Activated CD8-positive, alpha-beta memory T cell treated with anti-CD3 and anti-CD28 coated beads, Interleukin-2, amount 10 ng/mL, durations not matched to agents 7 days and 5 days (primary cell): ENCODE measurements at regions not wholly inside any gene's neighbourhood (a gene's known extent, or its start where the extent isn't known, plus 50 kb on each side); places are given as distances from the start of the nearest gene placed in this dataset.
"Not testable (repeated sequence)": the region's sequence is repeated elsewhere in the genome, so short reads cannot be mapped to it uniquely, and the experiment has no call there.

Experiments
- ATAC-seq: fragments of 150-1000 bp; cut with Tn5 transposase; one replicate; pipeline ENCODE4 v1.10.0; 2021; ENCODE audit warnings: moderate library complexity
- CTCF ChIA-PET: fragments of 350-600 bp; sonication (Branson Sonifier 250); formaldehyde crosslinking; loops from one replicate; lab custom pipeline; 2021; ENCODE audit warnings: antibody characterized with exemption; lab: Charles Lee
- DNase-seq: peaks from one replicate; pipeline ENCODE4 v3.0.0-alpha.2; 2020
- H3K27ac Mint-ChIP-seq: one replicate; pipeline ENCODE4 v1.8.0; 2021; ENCODE audit warnings: mild to moderate bottlenecking, mixed read lengths
- H3K27me3 Mint-ChIP-seq: one replicate; pipeline ENCODE4 v1.8.0; 2021; ENCODE audit warnings: mixed read lengths
- H3K36me3 Mint-ChIP-seq: one replicate; pipeline ENCODE4 v1.8.0; 2021; ENCODE audit warnings: mild to moderate bottlenecking, mixed read lengths
- H3K4me1 Mint-ChIP-seq: one replicate; pipeline ENCODE4 v1.8.0; 2021; ENCODE audit warnings: mixed read lengths
- H3K4me3 Mint-ChIP-seq: one replicate; pipeline ENCODE4 v1.8.0; 2021; ENCODE audit warnings: mild to moderate bottlenecking, moderate library complexity, mixed read lengths
- H3K9me3 Mint-ChIP-seq: one replicate; pipeline ENCODE4 v1.8.0; 2022; ENCODE audit warnings: low read depth, mixed read lengths

DNA sequence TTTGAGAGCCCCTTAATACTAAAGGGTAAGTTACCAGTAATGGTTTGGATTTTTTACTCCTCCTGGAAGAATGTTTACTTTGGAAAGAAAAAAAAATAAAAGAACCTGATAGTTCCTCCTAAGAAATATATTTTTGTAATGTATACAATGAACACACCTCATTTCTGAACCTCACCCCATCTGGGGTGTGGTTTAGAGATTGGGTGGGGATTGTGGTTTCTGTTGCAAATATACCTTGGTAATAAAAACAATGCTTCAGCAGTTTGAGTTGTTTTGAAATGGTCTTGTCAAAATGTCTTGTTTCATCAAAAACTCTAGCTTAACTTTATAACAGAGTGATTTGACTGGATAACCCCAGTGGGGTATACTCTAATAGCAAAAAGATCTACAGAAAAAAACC lies 448.9 kb upstream of the MEIS1 start:
- H3K27ac Mint-ChIP-seq, result no peak overlapping the region
- H3K36me3 Mint-ChIP-seq, result no peaks in the 10 kb centered on the region
- CTCF ChIA-PET, result no interaction called here
- no peak overlapping the region for H3K4me3 Mint-ChIP-seq
- no peak for DNase-seq
- H3K9me3 Mint-ChIP-seq, result no peaks in the 10 kb centered on the region
- no peaks in the 10 kb centered on the region for H3K4me1 Mint-ChIP-seq
- ATAC-seq, result no peak
- no peaks in the 10 kb centered on the region for H3K27me3 Mint-ChIP-seq

DNA sequence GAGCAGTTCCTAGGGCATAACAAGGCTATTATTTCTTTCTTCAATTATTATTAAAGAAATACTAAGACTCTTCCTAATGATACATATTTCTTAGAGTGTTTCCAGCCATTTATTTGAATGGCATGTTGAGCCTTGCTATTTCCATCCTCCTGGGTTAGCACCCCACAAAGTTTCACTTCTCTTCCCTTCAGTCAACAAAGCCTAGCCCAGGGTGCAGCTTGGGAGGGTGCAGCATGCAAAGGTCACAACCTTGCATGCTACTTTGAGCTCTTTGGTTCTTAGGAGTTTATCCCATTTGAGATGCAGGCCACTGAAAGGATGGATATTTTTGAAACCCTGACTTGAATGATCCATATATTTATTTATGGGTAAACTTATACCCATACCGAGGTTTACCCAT lies 454.4 kb upstream of the MEIS1 start:
- Mint-ChIP-seq H3K4me3 (no peak overlapping the region), H3K27ac (no peak overlapping the region), H3K36me3 (no peaks in the 10 kb centered on the region), H3K9me3 (no peaks in the 10 kb centered on the region), H3K4me1 (no peaks in the 10 kb centered on the region), H3K27me3 (no peaks in the 10 kb centered on the region)
- ATAC-seq, result no peak
- CTCF ChIA-PET, result no interaction called here
- no peak for DNase-seq

DNA sequence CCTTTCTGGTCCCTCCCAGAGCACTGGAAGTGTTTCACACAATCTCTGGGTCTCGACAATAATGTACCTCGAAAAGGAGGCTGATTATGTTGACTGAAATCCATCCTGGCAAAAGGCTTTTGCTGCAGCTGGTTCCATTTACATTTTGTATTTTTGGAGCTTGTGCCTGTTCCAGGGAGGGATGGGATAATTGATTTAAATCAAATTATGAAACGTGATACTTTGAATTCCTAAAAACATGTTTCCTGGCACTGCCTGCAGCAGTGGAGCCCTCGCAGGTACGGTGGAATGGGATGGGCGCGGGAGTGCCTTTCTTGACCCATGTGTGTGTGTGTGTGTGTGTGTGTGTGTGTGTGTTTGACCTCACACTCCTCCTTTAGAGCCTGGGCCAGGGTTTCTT lies 455.5 kb upstream of the MEIS1 start:
- Mint-ChIP-seq H3K27me3 (no peaks in the 10 kb centered on the region), H3K27ac (no peak overlapping the region), H3K4me1 (no peaks in the 10 kb centered on the region), H3K4me3 (no peak overlapping the region), H3K36me3 (no peaks in the 10 kb centered on the region), H3K9me3 (no peaks in the 10 kb centered on the region)
- CTCF ChIA-PET, result no interaction called here
- no peak for ATAC-seq
- DNase-seq, result no peak

DNA sequence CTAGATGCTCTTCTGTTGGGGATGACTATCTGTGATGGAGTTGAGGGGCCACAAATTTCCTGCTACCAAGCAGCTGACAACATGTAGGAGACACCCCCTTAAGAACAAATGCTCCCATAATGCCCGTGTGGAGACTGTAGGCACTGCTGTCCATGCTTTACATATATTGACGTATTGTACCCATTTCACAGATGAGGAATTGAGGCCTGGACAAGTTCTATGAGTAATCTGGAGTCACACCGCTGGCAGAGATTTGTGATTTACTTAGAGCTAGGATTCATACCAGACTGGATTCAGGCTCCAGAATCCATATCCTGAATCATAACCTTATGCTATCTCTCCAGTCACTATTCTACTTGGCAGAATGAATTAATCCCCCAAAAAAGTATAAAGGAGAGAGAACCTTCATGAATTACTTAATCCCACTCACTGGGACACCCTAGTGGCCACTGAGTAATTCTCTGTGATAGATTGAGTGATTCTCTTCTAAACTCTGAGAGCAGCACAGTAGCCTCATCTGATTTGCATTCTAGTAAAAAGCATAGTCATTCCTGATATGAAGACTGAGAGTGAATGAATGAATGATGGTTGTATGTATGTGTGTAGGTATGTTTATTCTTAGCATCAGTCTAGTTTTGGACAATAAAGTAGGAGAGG lies 460.7 kb upstream of the MEIS1 start:
- ATAC-seq (no peak), DNase-seq (no peak)
- Mint-ChIP-seq H3K4me1 (no peaks in the 10 kb centered on the region), H3K4me3 (no peak overlapping the region), H3K27ac (no peak overlapping the region), H3K36me3 (no peaks in the 10 kb centered on the region), H3K9me3 (no peaks in the 10 kb centered on the region), H3K27me3 (no peaks in the 10 kb centered on the region)
- CTCF ChIA-PET, result no interaction called here

DNA sequence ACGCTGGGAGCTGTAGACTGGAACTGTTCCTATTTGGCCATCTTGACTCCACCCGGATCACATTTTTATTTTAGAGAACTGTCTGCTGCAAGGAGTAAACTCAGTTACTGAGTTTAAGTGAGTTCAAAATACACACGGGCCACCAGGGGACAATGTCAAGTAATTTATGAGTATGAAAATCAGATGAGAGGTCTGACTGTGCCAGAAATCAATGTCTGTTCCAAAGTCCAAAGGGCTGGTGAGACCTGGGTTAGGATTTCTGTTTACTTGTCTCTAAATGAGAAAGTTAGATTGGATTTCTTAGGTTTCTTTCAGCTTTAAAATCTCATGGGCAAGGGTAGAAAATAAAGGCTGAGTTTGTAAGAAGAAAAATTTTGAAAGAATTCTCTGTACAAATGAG lies 465.8 kb upstream of the MEIS1 start:
- no peak overlapping the region for H3K4me3 Mint-ChIP-seq
- no peaks in the 10 kb centered on the region for H3K27me3 Mint-ChIP-seq
- H3K27ac Mint-ChIP-seq, result no peak overlapping the region
- H3K4me1 Mint-ChIP-seq, result no peaks in the 10 kb centered on the region
- ATAC-seq (no peak), DNase-seq (no peak)
- CTCF ChIA-PET, result no interaction called here
- H3K9me3 Mint-ChIP-seq, result peaks cover 4% of the 10 kb centered on the region
- H3K36me3 Mint-ChIP-seq, result no peaks in the 10 kb centered on the region

DNA sequence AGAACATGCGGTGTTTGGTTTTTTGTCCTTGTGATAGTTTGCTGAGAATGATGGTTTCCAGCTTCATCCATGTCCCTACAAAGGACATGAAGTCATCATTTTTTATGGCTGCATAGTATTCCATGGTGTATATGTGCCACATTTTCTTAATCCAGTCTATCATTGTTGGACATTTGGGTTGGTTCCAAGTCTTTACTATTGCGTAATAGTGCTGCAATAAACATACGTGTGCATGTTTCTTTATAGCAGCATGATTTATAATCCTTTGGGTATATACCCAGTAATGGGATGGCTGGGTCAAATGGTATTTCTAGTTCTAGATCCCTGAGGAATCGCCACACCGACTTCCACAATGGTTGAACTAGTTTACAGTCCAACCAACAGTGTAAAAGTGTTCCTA lies 471.6 kb upstream of the MEIS1 start:
- H3K9me3 Mint-ChIP-seq, ATAC-seq: not testable (repeated sequence)

DNA sequence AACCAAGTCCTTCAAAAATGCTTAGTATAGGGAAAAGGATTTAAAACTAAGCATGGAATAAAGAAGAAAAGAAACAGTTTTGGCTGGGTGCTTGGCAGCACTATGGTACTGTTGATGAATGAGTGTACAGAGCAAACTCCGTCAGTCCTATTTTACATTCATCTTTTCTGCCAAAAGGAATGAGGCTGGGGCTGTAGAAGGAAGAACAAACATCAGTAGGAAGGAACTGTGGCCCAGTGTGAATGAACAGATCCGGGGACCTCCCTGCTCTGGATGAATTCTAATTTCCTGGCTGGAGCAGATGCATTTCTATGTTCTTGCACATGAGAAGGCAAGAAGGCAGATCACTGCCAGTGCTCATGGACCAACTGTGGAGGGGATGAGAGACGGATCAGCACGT lies 474.0 kb upstream of the MEIS1 start:
- Mint-ChIP-seq H3K4me3 (no peak overlapping the region), H3K4me1 (no peaks in the 10 kb centered on the region), H3K27me3 (no peaks in the 10 kb centered on the region), H3K27ac (no peak overlapping the region), H3K36me3 (no peaks in the 10 kb centered on the region), H3K9me3 (peaks cover 4% of the 10 kb centered on the region)
- CTCF ChIA-PET, result no interaction called here
- ATAC-seq (no peak), DNase-seq (no peak)

More for the DNA sequence above, 471.6 kb upstream of the MEIS1 start:
- DNase-seq, H3K27ac Mint-ChIP-seq, H3K36me3 Mint-ChIP-seq, H3K4me3 Mint-ChIP-seq, H3K4me1 Mint-ChIP-seq, CTCF ChIA-PET, H3K27me3 Mint-ChIP-seq: not testable (repeated sequence)

DNA sequence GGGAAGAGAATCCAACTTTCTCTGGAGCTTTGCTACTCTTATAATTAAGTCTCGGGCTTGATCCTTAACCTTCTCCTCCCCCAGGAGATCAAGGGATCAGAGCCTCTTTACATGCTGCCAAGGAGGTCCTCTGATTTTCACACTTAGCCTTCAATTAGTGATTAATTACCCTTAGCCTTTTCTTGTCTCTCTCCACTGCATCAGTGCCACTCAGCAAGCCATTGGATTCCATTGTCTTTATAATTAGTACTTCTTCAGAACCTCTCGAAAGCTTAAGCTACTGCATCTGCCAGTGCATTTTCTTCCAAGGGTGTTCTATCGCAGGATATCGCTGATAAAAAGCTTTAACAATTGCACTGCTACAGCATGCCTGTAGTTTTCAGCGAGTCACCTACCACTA lies 477.0 kb upstream of the MEIS1 start:
- ATAC-seq (no peak), DNase-seq (no peak)
- no peak overlapping the region for H3K27ac Mint-ChIP-seq

DNA sequence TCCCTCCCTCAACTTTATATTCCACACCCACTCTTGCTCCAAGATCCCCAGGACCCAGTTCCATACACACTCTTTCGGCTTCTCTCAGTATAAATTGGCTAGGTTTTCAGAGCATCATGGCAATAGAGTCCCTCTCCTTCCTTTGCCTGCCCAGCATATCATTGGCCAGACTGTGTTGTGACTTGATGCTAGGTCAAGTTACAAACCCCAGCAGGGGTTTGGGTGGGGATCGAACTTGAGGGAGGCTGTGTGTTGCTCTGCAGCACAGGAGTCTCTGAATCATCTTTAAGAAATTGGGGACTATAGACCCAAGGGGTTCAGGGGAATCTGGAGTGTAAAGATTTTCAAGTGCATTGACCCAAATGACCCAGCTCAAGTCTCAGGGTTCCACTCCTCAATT lies 477.5 kb upstream of the MEIS1 start:
- DNase-seq (no peak), ATAC-seq (no peak)
- Mint-ChIP-seq H3K4me1 (no peaks in the 10 kb centered on the region), H3K36me3 (no peaks in the 10 kb centered on the region), H3K4me3 (no peak overlapping the region), H3K9me3 (no peaks in the 10 kb centered on the region), H3K27me3 (no peaks in the 10 kb centered on the region), H3K27ac (no peak overlapping the region)
- CTCF ChIA-PET, result no interaction called here

More for the DNA sequence above, 477.0 kb upstream of the MEIS1 start:
- Mint-ChIP-seq H3K27me3 (no peaks in the 10 kb centered on the region), H3K4me3 (no peak overlapping the region), H3K9me3 (peaks cover 3% of the 10 kb centered on the region), H3K4me1 (no peaks in the 10 kb centered on the region), H3K36me3 (no peaks in the 10 kb centered on the region)
- CTCF ChIA-PET, result no interaction called here

DNA sequence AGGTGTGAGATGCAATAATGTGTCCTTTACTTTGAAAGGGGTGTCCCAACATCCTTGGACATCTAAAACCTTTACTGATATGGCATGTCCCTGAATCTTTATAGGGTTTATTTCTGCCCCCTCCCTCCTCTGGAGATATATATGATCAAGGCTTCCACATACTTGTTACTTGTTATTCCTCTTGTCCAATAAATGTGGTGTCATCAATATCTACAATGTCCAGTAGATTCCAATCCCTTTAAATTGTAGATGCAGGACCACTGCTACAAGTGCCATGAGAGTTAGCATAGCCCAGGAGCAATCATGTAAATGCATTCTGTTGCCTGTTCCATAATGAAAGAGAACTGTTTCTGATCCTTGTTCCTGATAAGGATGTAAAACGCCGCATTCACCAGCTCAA lies 479.7 kb upstream of the MEIS1 start:
- DNase-seq, result no peak
- Mint-ChIP-seq H3K4me1 (no peaks in the 10 kb centered on the region), H3K9me3 (no peaks in the 10 kb centered on the region), H3K4me3 (no peak overlapping the region), H3K27ac (no peak overlapping the region), H3K36me3 (no peaks in the 10 kb centered on the region), H3K27me3 (no peaks in the 10 kb centered on the region)
- no peak for ATAC-seq
- CTCF ChIA-PET, result no interaction called here

DNA sequence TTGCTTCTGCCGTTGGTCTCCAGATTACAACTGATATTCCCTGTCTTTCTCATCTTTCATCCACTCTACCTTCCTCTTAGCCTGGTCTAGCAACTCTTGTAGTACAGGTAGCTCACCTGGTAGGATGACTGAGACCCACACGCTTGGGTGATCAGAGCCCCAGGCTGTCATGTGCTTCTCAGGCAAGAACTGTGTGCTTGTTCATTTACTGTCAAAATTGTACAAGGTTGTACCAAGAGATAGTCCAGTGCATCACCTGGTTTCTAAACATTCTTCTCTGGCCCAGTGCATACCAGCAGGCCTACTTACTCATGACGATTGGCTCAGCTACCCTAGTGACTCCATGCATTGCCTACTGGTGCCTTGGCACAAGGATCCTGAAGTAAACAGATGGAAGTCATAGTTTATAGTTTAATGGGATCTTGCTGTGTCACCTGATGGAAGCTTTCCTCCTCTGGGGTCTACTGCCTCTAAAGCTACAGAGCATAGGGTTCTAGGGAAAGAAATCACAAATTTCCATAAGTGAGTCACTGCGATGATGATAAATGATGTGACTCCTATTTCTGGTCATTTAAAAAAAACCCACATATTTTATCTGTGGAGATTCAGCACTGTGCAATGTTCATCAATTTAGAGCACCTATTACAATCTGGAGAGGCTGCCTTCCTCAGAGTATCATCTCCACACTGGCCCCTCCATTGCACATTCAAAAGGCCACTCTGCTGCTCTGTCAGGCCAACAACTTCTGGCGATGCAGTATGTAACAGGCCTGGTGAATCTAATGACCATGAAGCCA lies 481.8 kb upstream of the MEIS1 start:
- no peak for ATAC-seq
- H3K36me3 Mint-ChIP-seq, result no peaks in the 10 kb centered on the region
- CTCF ChIA-PET, result no interaction called here

DNA sequence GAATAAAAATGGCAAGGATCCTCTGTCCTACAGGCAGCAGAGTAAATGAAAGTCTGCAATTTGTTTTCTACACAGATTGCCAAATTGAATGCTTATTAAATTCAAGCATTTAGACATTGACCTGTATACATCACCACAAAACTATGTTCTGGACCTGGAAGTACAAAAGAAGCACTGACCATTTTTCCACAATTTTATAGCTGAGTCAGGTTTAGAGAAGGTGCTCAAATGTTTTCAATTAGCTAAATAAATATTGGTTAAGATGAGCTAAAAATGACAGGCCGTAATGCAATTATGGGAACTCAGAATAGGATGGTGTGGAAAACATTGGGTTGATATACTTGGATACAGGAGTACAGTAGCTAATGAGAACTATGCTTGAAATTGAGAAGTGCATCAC lies 490.7 kb upstream of the MEIS1 start:
- H3K27me3 Mint-ChIP-seq, result no peaks in the 10 kb centered on the region
- no peak overlapping the region for H3K4me3 Mint-ChIP-seq
- H3K27ac Mint-ChIP-seq, result no peak overlapping the region
- H3K9me3 Mint-ChIP-seq, result peaks cover 2% of the 10 kb centered on the region
- ATAC-seq, result no peak
- H3K36me3 Mint-ChIP-seq, result no peaks in the 10 kb centered on the region
- CTCF ChIA-PET, result no interaction called here
- no peaks in the 10 kb centered on the region for H3K4me1 Mint-ChIP-seq
- no peak for DNase-seq

More for the DNA sequence above, 481.8 kb upstream of the MEIS1 start:
- Mint-ChIP-seq H3K27me3 (no peaks in the 10 kb centered on the region), H3K27ac (no peak overlapping the region), H3K9me3 (no peaks in the 10 kb centered on the region), H3K4me1 (no peaks in the 10 kb centered on the region), H3K4me3 (no peak overlapping the region)
- no peak for DNase-seq

DNA sequence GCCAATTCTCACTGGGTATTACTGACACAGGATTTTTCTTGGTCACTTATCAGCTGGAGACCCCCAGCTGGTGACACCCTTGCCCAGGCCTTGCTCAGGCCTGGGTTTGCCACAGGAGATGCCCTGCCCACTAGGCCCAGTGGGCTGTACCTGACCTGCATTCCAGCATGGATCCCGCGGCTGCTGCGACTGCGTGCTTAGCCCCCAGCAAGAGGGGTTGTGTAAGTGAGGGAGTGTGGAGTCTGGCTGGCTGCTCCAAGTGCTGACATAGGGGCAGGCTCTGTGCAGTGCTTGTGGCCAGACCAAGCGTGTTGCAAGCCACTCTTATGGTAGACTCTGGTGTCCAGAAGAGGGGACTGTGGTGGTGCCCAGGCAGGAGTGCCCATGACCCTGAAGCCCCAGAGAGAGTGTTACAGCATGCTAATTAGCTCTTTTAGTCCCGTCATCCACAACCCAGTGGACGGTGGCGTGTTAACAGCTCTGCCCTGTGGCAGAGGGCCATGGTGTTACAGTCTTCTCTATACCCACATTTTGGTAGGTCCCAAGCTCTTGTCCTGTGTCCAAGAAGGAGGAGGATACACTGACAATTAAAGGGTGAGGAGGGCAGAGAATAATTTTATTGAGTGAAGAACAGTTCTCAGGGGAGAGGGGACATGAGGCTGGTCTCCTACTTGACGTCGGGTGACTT lies 491.7 kb upstream of the MEIS1 start:
- peaks cover 2% of the 10 kb centered on the region for H3K9me3 Mint-ChIP-seq
- ATAC-seq (no peak), DNase-seq (no peak)
- no peaks in the 10 kb centered on the region for H3K4me1 Mint-ChIP-seq
- no peak overlapping the region for H3K27ac Mint-ChIP-seq
- no peak overlapping the region for H3K4me3 Mint-ChIP-seq
- no peaks in the 10 kb centered on the region for H3K27me3 Mint-ChIP-seq
- CTCF ChIA-PET, result no interaction called here
- no peaks in the 10 kb centered on the region for H3K36me3 Mint-ChIP-seq

DNA sequence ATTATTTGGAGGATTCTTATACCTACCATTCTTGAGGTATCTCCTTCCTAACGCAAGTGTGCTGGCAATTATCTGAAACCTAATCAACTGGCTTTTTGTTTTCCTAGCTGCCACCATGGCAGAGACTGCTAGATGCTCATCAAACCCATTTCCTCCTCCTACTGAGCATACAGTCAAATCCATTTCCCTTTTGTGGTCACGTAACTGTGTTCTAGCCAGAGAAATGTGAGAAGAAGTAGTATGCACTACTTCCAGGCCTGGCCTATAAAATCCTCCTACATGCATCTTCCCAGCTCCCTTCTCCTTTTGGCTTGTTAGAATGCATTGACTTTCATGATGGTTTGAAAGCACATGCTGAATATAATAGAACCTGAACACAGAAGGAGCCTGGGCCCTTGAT lies 494.1 kb upstream of the MEIS1 start:
- no peaks in the 10 kb centered on the region for H3K36me3 Mint-ChIP-seq
- no peak overlapping the region for H3K27ac Mint-ChIP-seq
- no peaks in the 10 kb centered on the region for H3K4me1 Mint-ChIP-seq
- no peak for DNase-seq
- no peak overlapping the region for H3K4me3 Mint-ChIP-seq
- H3K9me3 Mint-ChIP-seq, result peaks cover 2% of the 10 kb centered on the region
- CTCF ChIA-PET, result no interaction called here
- ATAC-seq, result no peak
- no peaks in the 10 kb centered on the region for H3K27me3 Mint-ChIP-seq
